CD14-positive monocyte (primary cell): ENCODE measurements at regions not wholly inside any gene's neighbourhood (a gene's known extent, or its start where the extent isn't known, plus 50 kb on each side); places are given as distances from the start of the nearest gene placed in this dataset.

ENCODE experiments used
- DNase-seq, 3 donors: peaks; one replicate each; pipeline ENCODE4 v3.0.0-alpha.2; 2011 to 2022
- H2AFZ ChIP-seq: 2 replicates; pipeline ENCODE4 v1.6.0; 2012; ENCODE audit warnings: mild to moderate bottlenecking, low read depth, low read length, inconsistent platforms; ENCODE audit not compliant: insufficient read depth, poor library complexity, severe bottlenecking
- H3K27ac ChIP-seq, 2 donors: 1 replicate in 1 of 2; 2 replicates in 1 of 2; pipeline ENCODE4 v1.5.1; 2012 to 2013; ENCODE audit warnings: low read length in 2 of 2, control low read depth in 1 of 2, inconsistent platforms in 1 of 2, low read depth in 1 of 2, mild to moderate bottlenecking in 1 of 2
- H3K27me3 ChIP-seq, 2 donors: one replicate each; pipeline versions ENCODE4 v1.6.0 to v1.6.1; 2011 to 2013; ENCODE audit warnings: low read length in 2 of 2; ENCODE audit not compliant: control insufficient read depth in 2 of 2, insufficient read depth in 2 of 2
- H3K36me3 ChIP-seq, 2 donors: replicated peaks in 1 of 2; 1 replicate in 1 of 2; 2 replicates in 1 of 2; pipeline versions ENCODE4 v1.5.1 to v1.6.1; 2012 to 2013; ENCODE audit warnings: low read length in 2 of 2, control low read depth in 1 of 2, inconsistent platforms in 1 of 2, mild to moderate bottlenecking in 1 of 2; ENCODE audit not compliant: insufficient read depth in 2 of 2, control insufficient read depth in 1 of 2
- H3K4me1 ChIP-seq, 2 donors: 1 replicate in 1 of 2; 2 replicates in 1 of 2; pipeline versions ENCODE4 v1.5.1 to v1.6.1; 2012 to 2013; ENCODE audit warnings: low read length in 2 of 2, control low read depth in 1 of 2, inconsistent platforms in 1 of 2, mild to moderate bottlenecking in 1 of 2, moderate library complexity in 1 of 2; ENCODE audit not compliant: insufficient read depth in 2 of 2, control insufficient read depth in 1 of 2
- H3K4me2 ChIP-seq: replicated peaks from 2 replicates; pipeline ENCODE3; 2012; ENCODE audit warnings: low read length, moderate library complexity, mild to moderate bottlenecking; ENCODE audit not compliant: poor library complexity, severe bottlenecking; ENCODE audit errors: extremely low read depth
- H3K4me3 ChIP-seq, 3 experiments: fragments of 200-600 bp in 1 of 3; sonication (generic) in 1 of 3; replicated peaks in 1 of 3; 1 replicate in 2 of 3; 2 replicates in 1 of 3; pipeline ENCODE4 v1.5.1; 2011 to 2013; ENCODE audit warnings: low read length in 3 of 3, mild to moderate bottlenecking in 3 of 3, control low read depth in 2 of 3, low read depth in 2 of 3, inconsistent platforms in 1 of 3, moderate library complexity in 1 of 3
- H3K79me2 ChIP-seq: 2 replicates; pipeline ENCODE4 v1.6.0; 2012; ENCODE audit warnings: mild to moderate bottlenecking, control low read depth, inconsistent platforms, low read length, moderate library complexity; ENCODE audit not compliant: insufficient read depth
- H3K9ac ChIP-seq: 2 replicates; pipeline ENCODE4 v1.6.0; 2017; ENCODE audit warnings: low read length, mild to moderate bottlenecking; ENCODE audit not compliant: insufficient read depth, poor library complexity, severe bottlenecking
- H3K9me3 ChIP-seq, 2 donors: replicated peaks in 1 of 2; 1 replicate in 1 of 2; 2 replicates in 1 of 2; pipeline versions ENCODE4 v1.5.1 to v1.6.1; 2012 to 2013; ENCODE audit warnings: low read length in 2 of 2, control low read depth in 1 of 2; ENCODE audit not compliant: control insufficient read depth in 1 of 2, insufficient read depth in 1 of 2
- H4K20me1 ChIP-seq: 2 replicates; pipeline ENCODE4 v1.6.0; 2012; ENCODE audit warnings: mild to moderate bottlenecking, low read length, control low read depth, moderate library complexity; ENCODE audit not compliant: insufficient read depth
- H3K27ac Mint-ChIP-seq, 7 donors: one replicate each; pipeline ENCODE4 v1.8.0; 2020; ENCODE audit warnings: mild to moderate bottlenecking in 7 of 7, mixed read lengths in 7 of 7, moderate library complexity in 6 of 7, inconsistent platforms in 2 of 7
- H3K27me3 Mint-ChIP-seq, 3 donors: one replicate each; pipeline ENCODE4 v1.8.0; 2021 to 2022; ENCODE audit warnings: low read depth in 3 of 3, mild to moderate bottlenecking in 3 of 3, mixed read lengths in 3 of 3, moderate library complexity in 3 of 3, inconsistent platforms in 1 of 3
- H3K36me3 Mint-ChIP-seq, 2 donors: one replicate each; pipeline ENCODE4 v1.8.0; 2020; ENCODE audit warnings: mixed read lengths in 2 of 2, inconsistent platforms in 1 of 2, mild to moderate bottlenecking in 1 of 2
- H3K4me1 Mint-ChIP-seq: one replicate; pipeline ENCODE4 v1.8.0; 2020; ENCODE audit warnings: mild to moderate bottlenecking, mixed read lengths
- H3K4me3 Mint-ChIP-seq, 2 donors: one replicate each; pipeline ENCODE4 v1.8.0; 2020; ENCODE audit warnings: mild to moderate bottlenecking in 2 of 2, mixed read lengths in 2 of 2, moderate library complexity in 1 of 2
- H3K9me3 Mint-ChIP-seq, 7 donors: one replicate each; pipeline ENCODE4 v1.8.0; 2020 to 2022; ENCODE audit warnings: mixed read lengths in 7 of 7, mild to moderate bottlenecking in 6 of 7, moderate library complexity in 6 of 7, inconsistent platforms in 2 of 7
- CTCF ChIP-seq: fragments of 200-600 bp; IDR thresholded peaks from one replicate; pipeline ENCODE4 v1.8.0; 2022; ENCODE audit warnings: antibody characterized with exemption, mild to moderate bottlenecking
- WGBS: methylation state at CpG from one replicate; pipeline ENCODE4 v1.1.5; 2013; ENCODE audit warnings: missing lambda C conversion rate; ENCODE audit not compliant: insufficient coverage; 5-methylcytosine and 5-hydroxymethylcytosine counted together
- intact Hi-C, 2 donors: fragments of 100-400 bp; cut with micrococcal nuclease; formaldehyde crosslinking; loops; one replicate each; pipeline versions ENCODE4 v1.15.0 to v1.15.1; 2023

GRCh38 chr16:73663720-73664119 lies 615.8 kb upstream of the ZFHX3 start:
- no peaks in the 10 kb centered on the region for H3K4me1 Mint-ChIP-seq
- H3K4me3 Mint-ChIP-seq = no peak overlapping the region
- no peak overlapping the region for H3K4me2 ChIP-seq
- no peak for DNase-seq
- no peak overlapping the region for H3K27ac ChIP-seq
- H3K9me3 ChIP-seq = no peaks in the 10 kb centered on the region
- peaks cover 0 to 7% (median 2%) of the 10 kb centered on the region in 7 donors for H3K9me3 Mint-ChIP-seq
- peaks cover 0 to 3% (median under 1%) of the 10 kb centered on the region in 3 donors for H3K27me3 Mint-ChIP-seq
- H3K4me1 ChIP-seq = no peaks in the 10 kb centered on the region
- WGBS = no CpG with 5 or more reads among the region's 2 CpGs
- H3K36me3 ChIP-seq = no peaks in the 10 kb centered on the region
- no peaks in the 10 kb centered on the region for H4K20me1 ChIP-seq
- H3K9ac ChIP-seq = no peak overlapping the region
- intact Hi-C loops = no loop called here
- TF ChIP-seq CTCF = no peak
- H3K27ac Mint-ChIP-seq = no peak overlapping the region
- no peaks in the 10 kb centered on the region for H3K79me2 ChIP-seq
- no peaks in the 10 kb centered on the region for H3K27me3 ChIP-seq
- no peak overlapping the region for H3K4me3 ChIP-seq
- no peak overlapping the region for H2AFZ ChIP-seq
- no peaks in the 10 kb centered on the region for H3K36me3 Mint-ChIP-seq

- Histone ChIP-seq H3K79me2 (no peaks in the 10 kb centered on the region), H3K27me3 (no peaks in the 10 kb centered on the region), H3K4me1 (no peaks in the 10 kb centered on the region), H3K4me3 (no peak overlapping the region), H4K20me1 (no peaks in the 10 kb centered on the region), H3K9me3 (peaks cover 4 to 8% of the 10 kb centered on the region in 2 donors), H3K36me3 (no peaks in the 10 kb centered on the region), H3K9ac (no peak overlapping the region), H3K27ac (no peak overlapping the region), H3K4me2 (no peak overlapping the region), H2AFZ (no peak overlapping the region)
- intact Hi-C loops = no loop called here
- no peak for TF ChIP-seq CTCF
- H3K4me1 Mint-ChIP-seq = no peaks in the 10 kb centered on the region
- no peak overlapping the region for H3K27ac Mint-ChIP-seq
- DNase-seq = no peak
- no CpG with 5 or more reads among the region's 2 CpGs for WGBS
- no peaks in the 10 kb centered on the region for H3K27me3 Mint-ChIP-seq
- H3K4me3 Mint-ChIP-seq = no peak overlapping the region
- no peaks in the 10 kb centered on the region for H3K36me3 Mint-ChIP-seq
- H3K9me3 Mint-ChIP-seq = peaks cover 8 to 15% (median 12%) of the 10 kb centered on the region in 7 donors
Observed at GRCh38 chr16:73636196-73636595, 588.3 kb upstream of the ZFHX3 start.
